Right ventricle myocardium superior (tissue), 1 donor: ENCODE measurements at regions not wholly inside any gene's neighbourhood (a gene's known extent, or its start where the extent isn't known, plus 50 kb on each side); places are given as distances from the start of the nearest gene placed in this dataset.

ENCODE experiments used
- ATAC-seq: fragments of 200-7000 bp; cut with Tn5 transposase; one replicate; pipeline ENCODE4 v1.9.1; 2020; ENCODE audit warnings: mild to moderate bottlenecking; ENCODE audit not compliant: poor library complexity
- DNase-seq: peaks from one replicate; pipeline ENCODE4 v3.0.0-alpha.2; 2020
- intact Hi-C: fragments of 100-400 bp; cut with DNase I; formaldehyde crosslinking; loops from one replicate; pipeline ENCODE4 v1.11.2; 2022
- donor health status: DM: no; HTN: yes; CAD: no; lungs with severe emphysema.

DNA sequence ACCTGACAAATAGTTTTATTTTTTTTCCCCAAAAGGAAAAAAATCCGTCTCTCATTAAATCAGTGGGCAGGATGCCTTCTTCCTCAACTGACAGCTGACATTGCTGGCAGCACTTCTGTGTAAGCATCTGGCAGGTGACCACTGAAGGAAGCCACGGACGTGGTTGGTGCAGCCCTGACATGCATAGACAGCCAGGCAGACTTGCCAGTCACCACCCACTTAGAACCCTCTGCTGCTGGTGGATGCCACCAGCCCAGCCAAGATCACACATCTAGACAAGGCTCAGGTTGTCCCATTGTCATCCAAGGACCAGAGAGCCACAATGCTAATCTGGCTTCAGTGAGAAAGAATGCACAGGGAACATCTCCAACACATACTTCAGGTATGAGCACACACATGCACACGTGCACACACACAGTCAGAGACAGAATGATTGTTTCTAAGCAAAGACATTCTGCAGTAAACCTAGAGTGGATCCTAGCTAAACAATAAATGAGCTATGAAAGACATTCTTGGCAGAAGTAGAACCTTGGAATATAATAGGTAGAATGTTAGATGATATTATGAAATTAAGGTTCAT lies 49.8 kb upstream of the BMAL1 start:
- ATAC-seq (no peak), DNase-seq (no peak)
- intact Hi-C loops = no loop called here
